ENCODE measurements at regions not wholly inside any gene's neighbourhood (a gene's known extent, or its start where the extent isn't known, plus 50 kb on each side); places are given as distances from the start of the nearest gene placed in this dataset.

DNA sequence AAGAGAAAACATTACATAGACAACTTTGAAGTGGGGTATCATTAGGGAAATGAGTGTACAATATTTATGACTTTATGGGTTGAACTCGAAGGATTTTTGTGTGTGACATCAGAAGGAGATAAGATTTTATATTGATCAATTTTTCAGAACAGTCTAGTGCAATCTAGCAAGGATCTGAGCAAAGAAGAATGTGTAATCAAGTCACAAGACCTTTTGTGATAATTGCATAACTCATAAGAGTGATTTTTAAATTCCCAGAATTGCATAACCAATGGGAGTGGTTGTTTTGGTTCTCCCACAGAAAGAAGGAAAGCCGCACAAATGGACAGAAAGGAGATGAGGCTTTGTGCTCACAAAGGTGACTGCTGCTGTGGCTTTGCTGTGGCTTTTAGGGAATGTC, 441.8 kb upstream of the FLRT2 start:
- H3K79me2 ChIP-seq (ENCODE audit: insufficient read depth), result no peaks in the 10 kb centered on the region
- no peaks in the 10 kb centered on the region for H3K27me3 ChIP-seq (replicated peaks; ENCODE audit: insufficient read depth)
- no peak for TF ChIP-seq EZH2 (IDR thresholded peaks at IDR 0.05; ENCODE audit: insufficient read depth, poor library complexity, severe bottlenecking)
- no peak for TF ChIP-seq EZH2phosphoT487 (IDR thresholded peaks at IDR 0.05; ENCODE audit: insufficient read depth, low read depth)
- no peak overlapping the region for H3K4me3 ChIP-seq
- no peaks in the 10 kb centered on the region for H4K20me1 ChIP-seq (ENCODE audit: insufficient read depth)
- in situ Hi-C loops (cut with MboI), result no loop called here
- peak; percentile 50 for DNase-seq
- H2AFZ ChIP-seq, result 0 out of 2 replicates have a peak overlapping the region, but pooled peaks have one; percentile 12
- H3K4me1 ChIP-seq (ENCODE audit: insufficient read depth), result peaks cover 23% of the 10 kb centered on the region
- 26 to 34% methylated on average over 2 of the region's 2 CpGs for WGBS, 2 experiments (ENCODE audit: low coverage in 1 of 2, low lambda C conversion rate in 2 of 2, missing lambda C conversion rate in 2 of 2)
- H3K9me2 ChIP-seq (ENCODE audit: insufficient read depth), result peaks cover 3% of the 10 kb centered on the region; the same call in 1 of the 2 replicates
- no peak overlapping the region for H3K4me2 ChIP-seq (ENCODE audit: unreplicated experiment)
- H3K9me3 ChIP-seq (ENCODE audit: low read depth), result no peaks in the 10 kb centered on the region
- H3K9ac ChIP-seq, result 0 out of 2 replicates have a peak overlapping the region, but pooled peaks have one; percentile 9
- H3F3A ChIP-seq (ENCODE audit: insufficient read depth), result peaks cover 17% of the 10 kb centered on the region
- H3K27ac ChIP-seq, result peak overlapping the region; percentile 63
- H3K36me3 ChIP-seq (ENCODE audit: low read depth), result no peaks in the 10 kb centered on the region

DNA sequence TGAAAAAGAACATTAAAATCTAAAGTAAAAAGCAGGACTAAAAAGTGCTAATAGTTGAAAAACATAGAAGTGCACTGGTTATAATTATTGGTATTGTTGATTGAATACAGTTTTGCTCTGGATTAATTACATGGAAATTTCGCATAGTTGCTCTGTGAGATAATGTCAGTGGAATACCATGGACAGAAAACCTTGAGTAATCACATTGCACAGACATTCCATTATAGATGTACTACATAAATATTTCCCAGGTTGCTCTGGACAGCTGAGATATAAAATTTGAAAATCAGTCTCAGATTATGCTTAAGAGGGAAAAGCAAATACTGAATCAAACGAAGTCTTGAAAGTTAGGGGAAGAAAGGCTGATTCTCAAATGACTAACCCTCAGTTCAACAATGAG, 439.3 kb upstream of the FLRT2 start:
- in situ Hi-C loops (cut with MboI), result no loop called here
- no peak for TF ChIP-seq EZH2 (IDR thresholded peaks at IDR 0.05; ENCODE audit: insufficient read depth, poor library complexity, severe bottlenecking)
- TF ChIP-seq EZH2phosphoT487 (IDR thresholded peaks at IDR 0.05; ENCODE audit: insufficient read depth, low read depth), result no peak
- H3K79me2 ChIP-seq (ENCODE audit: insufficient read depth), result no peaks in the 10 kb centered on the region
- H3K27me3 ChIP-seq (replicated peaks; ENCODE audit: insufficient read depth), result no peaks in the 10 kb centered on the region
- no peak overlapping the region for H2AFZ ChIP-seq
- DNase-seq, result peak; percentile 40
- no peak overlapping the region for H3K4me2 ChIP-seq (ENCODE audit: unreplicated experiment)
- no peak overlapping the region for H3K27ac ChIP-seq
- H3K9me3 ChIP-seq (ENCODE audit: low read depth), result no peaks in the 10 kb centered on the region
- H3K36me3 ChIP-seq (ENCODE audit: low read depth), result no peaks in the 10 kb centered on the region
- H4K20me1 ChIP-seq (ENCODE audit: insufficient read depth), result no peaks in the 10 kb centered on the region
- peaks cover 24% of the 10 kb centered on the region for H3F3A ChIP-seq (ENCODE audit: insufficient read depth)
- H3K4me1 ChIP-seq (ENCODE audit: insufficient read depth), result peaks cover 35% of the 10 kb centered on the region
- peaks cover 3% of the 10 kb centered on the region; the same call in 1 of the 2 replicates for H3K9me2 ChIP-seq (ENCODE audit: insufficient read depth)
- 57 to 68% methylated on average over 2 of the region's 2 CpGs for WGBS, 2 experiments (ENCODE audit: low coverage in 1 of 2, low lambda C conversion rate in 2 of 2, missing lambda C conversion rate in 2 of 2)
- no peak overlapping the region for H3K4me3 ChIP-seq
- H3K9ac ChIP-seq, result no peak overlapping the region

DNA sequence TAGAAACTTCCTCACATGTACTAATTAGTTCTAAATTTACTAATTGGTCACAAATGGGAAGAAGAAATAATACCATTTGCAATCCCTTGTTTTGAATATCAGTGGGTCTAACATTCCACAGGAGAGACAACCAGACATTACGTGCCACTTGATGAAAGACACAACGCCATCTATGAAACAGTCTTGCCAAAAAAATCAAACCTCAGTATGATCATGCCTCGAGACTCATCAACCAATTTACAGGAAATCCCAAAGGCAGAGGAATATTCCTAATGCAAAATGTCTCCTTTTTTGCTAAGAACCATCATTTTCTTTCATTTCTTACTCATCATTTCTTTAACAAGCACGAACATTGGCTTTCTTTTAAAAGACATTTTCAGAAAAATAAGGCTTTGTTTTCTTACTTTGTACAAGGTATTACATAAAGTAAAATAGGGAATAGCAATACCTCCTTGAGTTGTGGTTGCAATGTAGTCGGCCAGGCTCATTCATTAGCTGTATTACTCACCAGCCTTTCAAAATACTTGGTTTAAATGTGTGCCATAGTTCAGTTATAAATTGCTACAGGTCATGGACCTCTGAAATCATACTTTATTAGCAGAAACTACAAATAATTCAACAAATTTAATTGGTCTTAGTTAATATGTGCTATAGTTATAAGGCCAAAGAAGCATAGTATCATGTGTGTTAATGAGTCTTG, 436.2 kb upstream of the FLRT2 start:
- Histone ChIP-seq H3K9ac (no peak overlapping the region), H3K4me3 (no peak overlapping the region), H3K9me2 (ENCODE audit: insufficient read depth) (peaks cover 3% of the 10 kb centered on the region; the same call in 1 of the 2 replicates), H3K36me3 (ENCODE audit: low read depth) (no peaks in the 10 kb centered on the region), H3K27me3 (replicated peaks; ENCODE audit: insufficient read depth) (no peaks in the 10 kb centered on the region), H2AFZ (no peak overlapping the region), H3K4me1 (ENCODE audit: insufficient read depth) (peaks cover 21% of the 10 kb centered on the region), H3K27ac (no peak overlapping the region), H3K9me3 (ENCODE audit: low read depth) (no peaks in the 10 kb centered on the region), H4K20me1 (ENCODE audit: insufficient read depth) (no peaks in the 10 kb centered on the region), H3K4me2 (ENCODE audit: unreplicated experiment) (peak overlapping the region; percentile 3), H3K79me2 (ENCODE audit: insufficient read depth) (no peaks in the 10 kb centered on the region), H3F3A (ENCODE audit: insufficient read depth) (peaks cover 9% of the 10 kb centered on the region)
- TF ChIP-seq EZH2 (IDR thresholded peaks at IDR 0.05; ENCODE audit: insufficient read depth, poor library complexity, severe bottlenecking), result no peak
- TF ChIP-seq EZH2phosphoT487 (IDR thresholded peaks at IDR 0.05; ENCODE audit: insufficient read depth, low read depth), result no peak
- peak; percentile 58 for DNase-seq
- in situ Hi-C loops (cut with MboI), result no loop called here
- 55 to 58% methylated on average over 5 of the region's 5 CpGs for WGBS, 2 experiments (ENCODE audit: low coverage in 1 of 2, low lambda C conversion rate in 2 of 2, missing lambda C conversion rate in 2 of 2)

DNA sequence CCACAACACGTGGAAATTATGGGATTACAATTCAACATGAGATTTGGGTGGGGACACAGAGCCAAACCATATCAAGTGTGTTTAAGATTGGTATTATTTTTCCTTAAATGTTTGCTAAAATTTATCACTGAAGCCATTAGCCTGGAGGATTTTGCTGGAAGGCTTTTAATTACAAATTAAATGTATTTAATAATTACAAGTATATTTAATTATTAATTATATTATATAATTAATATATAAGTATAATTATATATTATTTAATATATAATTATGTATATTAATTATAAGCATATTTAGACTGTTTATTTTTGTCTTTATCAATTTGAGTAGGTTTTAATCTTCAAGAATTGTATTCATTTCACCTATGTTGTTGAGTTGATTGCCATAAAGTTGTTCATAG, 427.4 kb upstream of the FLRT2 start:
- no peaks in the 10 kb centered on the region for H3F3A ChIP-seq (ENCODE audit: insufficient read depth)
- no peaks in the 10 kb centered on the region for H3K4me1 ChIP-seq (ENCODE audit: insufficient read depth)
- no peak for DNase-seq
- H3K9me2 ChIP-seq (ENCODE audit: insufficient read depth), result no peaks in the 10 kb centered on the region
- no peaks in the 10 kb centered on the region for H3K9me3 ChIP-seq (ENCODE audit: low read depth)
- no peak overlapping the region for H3K9ac ChIP-seq
- WGBS, 2 experiments (ENCODE audit: low coverage in 1 of 2, low lambda C conversion rate in 2 of 2, missing lambda C conversion rate in 2 of 2), result 6 to 12% methylated on average over 1 of the region's 1 CpG
- no peaks in the 10 kb centered on the region for H3K79me2 ChIP-seq (ENCODE audit: insufficient read depth)
- H2AFZ ChIP-seq, result no peak overlapping the region
- no peaks in the 10 kb centered on the region for H3K36me3 ChIP-seq (ENCODE audit: low read depth)
- no peak overlapping the region for H3K4me2 ChIP-seq (ENCODE audit: unreplicated experiment)
- H3K4me3 ChIP-seq, result no peak overlapping the region
- TF ChIP-seq EZH2 (IDR thresholded peaks at IDR 0.05; ENCODE audit: insufficient read depth, poor library complexity, severe bottlenecking), result no peak
- TF ChIP-seq EZH2phosphoT487 (IDR thresholded peaks at IDR 0.05; ENCODE audit: insufficient read depth, low read depth), result no peak
- in situ Hi-C loops (cut with MboI), result no loop called here
- no peaks in the 10 kb centered on the region for H3K27me3 ChIP-seq (replicated peaks; ENCODE audit: insufficient read depth)
- no peak overlapping the region for H3K27ac ChIP-seq
- H4K20me1 ChIP-seq (ENCODE audit: insufficient read depth), result no peaks in the 10 kb centered on the region
